GM12864 (cell line): ENCODE measurements at regions not wholly inside any gene's neighbourhood (a gene's known extent, or its start where the extent isn't known, plus 50 kb on each side); places are given as distances from the start of the nearest gene placed in this dataset.

Experiments
- DNase-seq: peaks from one replicate; pipeline ENCODE4 v3.0.0-alpha.2; 2011; ENCODE audit warnings: low read depth
- H3K4me3 ChIP-seq: 2 replicates; pipeline ENCODE4 v1.5.1; 2011; ENCODE audit warnings: mild to moderate bottlenecking, low read depth, low read length, control low read depth
- TF ChIP-seq, protein P1 (sequence below): IDR thresholded peaks from 2 replicates; pipeline ENCODE4 v1.5.1; 2011; ENCODE audit warnings: low read depth, mild to moderate bottlenecking, moderate library complexity, low read length, control low read depth, inconsistent platforms; ENCODE audit errors: missing control alignments

DNA sequence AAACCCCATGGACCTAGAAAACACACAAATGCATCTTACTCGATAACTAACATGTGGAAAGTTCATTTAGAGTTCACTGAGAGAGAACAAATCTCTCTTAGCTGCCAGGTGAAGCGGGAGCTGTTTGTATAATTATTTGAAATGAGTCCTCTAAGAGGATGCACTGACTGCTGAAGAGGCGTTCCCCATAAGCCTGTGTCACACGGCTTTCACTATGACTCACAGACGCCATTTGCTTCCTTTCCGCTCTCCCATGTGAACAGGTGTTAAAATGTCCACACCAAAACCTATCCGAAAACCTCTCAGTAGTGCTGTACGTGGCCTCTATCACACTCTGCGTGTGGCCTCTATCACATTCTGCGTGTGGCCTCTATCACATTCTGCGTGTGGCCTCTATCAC lies 101.8 kb downstream of the SOX1 start:
- no peak overlapping the region for H3K4me3 ChIP-seq
- TF ChIP-seq, protein P1, sequence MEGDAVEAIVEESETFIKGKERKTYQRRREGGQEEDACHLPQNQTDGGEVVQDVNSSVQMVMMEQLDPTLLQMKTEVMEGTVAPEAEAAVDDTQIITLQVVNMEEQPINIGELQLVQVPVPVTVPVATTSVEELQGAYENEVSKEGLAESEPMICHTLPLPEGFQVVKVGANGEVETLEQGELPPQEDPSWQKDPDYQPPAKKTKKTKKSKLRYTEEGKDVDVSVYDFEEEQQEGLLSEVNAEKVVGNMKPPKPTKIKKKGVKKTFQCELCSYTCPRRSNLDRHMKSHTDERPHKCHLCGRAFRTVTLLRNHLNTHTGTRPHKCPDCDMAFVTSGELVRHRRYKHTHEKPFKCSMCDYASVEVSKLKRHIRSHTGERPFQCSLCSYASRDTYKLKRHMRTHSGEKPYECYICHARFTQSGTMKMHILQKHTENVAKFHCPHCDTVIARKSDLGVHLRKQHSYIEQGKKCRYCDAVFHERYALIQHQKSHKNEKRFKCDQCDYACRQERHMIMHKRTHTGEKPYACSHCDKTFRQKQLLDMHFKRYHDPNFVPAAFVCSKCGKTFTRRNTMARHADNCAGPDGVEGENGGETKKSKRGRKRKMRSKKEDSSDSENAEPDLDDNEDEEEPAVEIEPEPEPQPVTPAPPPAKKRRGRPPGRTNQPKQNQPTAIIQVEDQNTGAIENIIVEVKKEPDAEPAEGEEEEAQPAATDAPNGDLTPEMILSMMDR = no peak
- no peak for DNase-seq

DNA sequence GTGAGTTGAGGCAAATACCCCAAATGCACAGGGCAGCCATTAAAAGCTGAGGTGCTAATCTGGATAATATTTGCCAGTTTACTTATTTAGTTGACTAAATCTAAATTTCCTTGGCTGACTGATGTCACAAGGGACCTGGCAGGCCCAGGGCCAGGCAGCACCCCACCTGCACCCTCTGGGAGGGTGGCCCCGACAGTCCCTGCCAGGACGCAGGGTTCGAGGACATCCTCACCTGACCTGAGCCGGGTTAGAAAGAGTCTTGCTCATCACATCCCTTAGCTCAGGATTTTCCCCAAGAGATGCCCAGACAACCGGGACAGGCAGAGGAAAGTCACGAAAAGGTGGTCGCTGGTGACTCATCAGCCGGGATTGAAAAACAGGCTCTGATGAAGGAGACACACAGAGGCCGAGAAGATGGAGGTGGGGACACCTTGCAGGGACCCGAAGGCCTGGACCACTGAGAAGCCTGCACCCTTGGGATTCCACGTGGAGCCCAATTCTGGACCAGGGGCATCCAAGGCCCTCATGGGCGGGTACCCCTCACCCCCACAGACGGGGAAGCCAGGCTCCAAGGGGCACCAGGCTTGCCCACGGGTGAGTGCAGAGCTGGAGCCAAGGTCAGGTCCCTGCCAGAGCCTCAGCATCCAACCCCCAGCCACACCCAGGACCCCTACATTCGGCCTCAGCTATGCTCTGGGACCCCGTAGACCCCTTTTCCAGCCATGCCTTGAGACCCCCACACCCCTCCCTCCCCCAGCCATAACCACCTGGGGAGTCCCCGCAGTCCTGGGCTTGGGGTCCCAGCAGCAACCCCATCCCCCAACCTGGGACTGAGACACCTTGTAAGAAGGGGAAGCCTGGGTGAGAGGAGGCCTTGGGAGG lies 103.2 kb downstream of the SOX1 start:
- H3K4me3 ChIP-seq = no peak overlapping the region
- no peak for DNase-seq
- TF ChIP-seq, protein P1 = no peak

DNA sequence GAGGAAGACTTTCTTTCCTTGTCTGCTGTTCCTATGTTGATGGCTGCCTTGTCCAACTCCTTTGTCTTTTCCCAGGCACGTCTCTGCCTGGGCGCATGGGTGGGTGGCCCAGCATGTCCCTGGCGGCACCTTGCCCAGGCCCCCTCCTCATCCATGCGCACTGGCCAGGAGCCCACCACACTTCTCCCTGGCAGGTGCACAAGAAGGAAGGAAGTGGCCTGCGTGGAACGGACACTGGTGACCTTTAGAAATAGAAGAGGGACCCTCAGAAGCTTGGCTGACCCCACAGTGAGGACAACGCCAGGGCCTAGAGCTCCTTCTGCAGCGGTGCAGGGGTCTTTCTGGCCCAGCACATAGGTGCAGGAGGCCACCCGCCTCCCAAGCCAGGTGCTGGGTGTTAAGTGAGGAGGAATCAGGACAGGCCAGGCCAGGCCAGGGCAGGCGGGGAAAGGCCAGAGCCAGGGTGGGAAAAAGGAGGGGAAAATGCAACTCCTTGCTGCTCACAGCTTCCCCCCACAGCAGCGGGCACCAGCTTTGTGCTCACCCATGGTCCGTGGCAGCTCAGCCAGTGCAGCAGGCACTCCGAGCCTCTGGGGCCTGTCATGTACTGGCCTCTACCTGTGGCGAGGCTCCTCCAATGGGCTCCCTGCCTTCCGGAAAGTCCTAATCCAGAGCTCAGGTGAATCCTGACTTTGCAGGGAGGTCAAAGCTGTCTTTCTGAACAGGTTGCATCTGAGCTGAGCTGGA lies 104.0 kb downstream of the SOX1 start:
- no peak overlapping the region for H3K4me3 ChIP-seq
- no peak for DNase-seq
- TF ChIP-seq, protein P1 = no peak

DNA sequence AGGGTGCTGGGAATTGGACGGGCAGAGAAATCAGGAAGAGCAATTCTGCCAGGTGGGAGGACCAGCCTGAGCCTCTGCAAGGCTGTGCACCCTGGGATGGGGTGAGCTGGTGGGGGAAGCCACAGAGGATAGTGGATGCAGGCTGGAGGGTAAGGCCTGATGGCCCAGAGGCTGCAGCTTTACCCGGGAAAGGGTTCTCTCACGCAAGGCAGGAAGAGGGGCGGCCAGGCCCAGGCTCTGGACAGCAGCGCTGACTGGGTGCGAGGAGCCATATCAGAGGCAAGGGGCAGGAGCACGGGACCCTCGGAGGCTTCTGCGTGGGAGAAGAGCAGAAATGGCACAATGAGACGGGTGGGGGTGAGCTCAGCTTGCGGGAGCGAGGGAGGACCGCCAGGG lies 104.6 kb downstream of the SOX1 start:
- DNase-seq = no peak
- H3K4me3 ChIP-seq = no peak overlapping the region
- TF ChIP-seq, protein P1 = no peak

DNA sequence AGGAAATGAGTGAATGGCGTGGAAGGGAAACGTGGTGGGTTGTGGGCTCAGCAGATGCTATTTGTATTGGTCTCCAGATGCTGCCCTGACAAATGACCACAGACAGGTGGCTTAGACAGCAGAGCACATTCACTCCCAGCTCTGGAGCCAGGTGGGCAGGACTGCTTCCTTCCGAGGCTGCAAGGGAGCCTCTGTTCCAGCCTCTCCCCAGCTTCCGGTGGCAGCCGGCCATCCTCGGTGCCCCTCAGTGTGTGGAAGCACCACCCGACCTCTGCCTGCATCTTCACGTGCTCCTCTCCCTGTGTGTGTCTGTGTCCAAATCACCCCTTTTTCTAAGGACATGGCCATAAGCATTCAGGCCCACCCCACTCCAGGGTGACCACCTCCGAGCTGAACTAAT lies 105.1 kb downstream of the SOX1 start:
- TF ChIP-seq, protein P1 = no peak
- H3K4me3 ChIP-seq = no peak overlapping the region
- DNase-seq = no peak

DNA sequence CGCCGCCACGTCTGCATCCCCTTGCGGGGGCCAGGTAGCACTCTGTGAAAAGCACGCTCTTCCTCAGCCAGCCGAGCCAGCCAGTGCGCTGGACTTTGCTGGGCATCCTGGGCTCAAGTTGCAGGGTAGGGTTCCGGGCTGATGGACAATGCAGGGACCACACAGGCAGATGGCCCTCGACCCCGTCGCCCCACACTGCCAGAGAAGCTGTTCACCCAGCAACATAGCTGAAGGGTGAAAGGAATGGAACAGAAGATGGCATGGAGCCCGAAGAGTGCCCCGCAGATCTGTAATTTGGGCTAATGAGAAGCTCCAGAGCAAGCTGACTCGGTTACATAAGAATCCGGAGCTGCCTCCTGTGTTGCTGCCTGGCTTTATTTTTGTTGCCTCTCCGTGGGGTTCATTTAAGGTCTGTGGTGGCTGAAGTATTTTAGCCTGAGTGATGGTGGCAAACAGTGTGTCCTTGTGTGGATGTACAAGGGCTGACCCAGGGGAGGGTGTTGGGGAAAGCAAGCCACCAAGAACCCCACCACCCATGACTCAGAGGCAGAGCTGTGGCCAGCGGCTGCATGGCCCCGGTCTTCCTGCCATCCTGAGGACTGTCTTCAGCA lies 105.8 kb downstream of the SOX1 start:
- no peak overlapping the region for H3K4me3 ChIP-seq
- DNase-seq = no peak
- TF ChIP-seq, protein P1 = no peak
